ENCODE measurements at regions not wholly inside any gene's neighbourhood (a gene's known extent, or its start where the extent isn't known, plus 50 kb on each side); places are given as distances from the start of the nearest gene placed in this dataset.

DNA sequence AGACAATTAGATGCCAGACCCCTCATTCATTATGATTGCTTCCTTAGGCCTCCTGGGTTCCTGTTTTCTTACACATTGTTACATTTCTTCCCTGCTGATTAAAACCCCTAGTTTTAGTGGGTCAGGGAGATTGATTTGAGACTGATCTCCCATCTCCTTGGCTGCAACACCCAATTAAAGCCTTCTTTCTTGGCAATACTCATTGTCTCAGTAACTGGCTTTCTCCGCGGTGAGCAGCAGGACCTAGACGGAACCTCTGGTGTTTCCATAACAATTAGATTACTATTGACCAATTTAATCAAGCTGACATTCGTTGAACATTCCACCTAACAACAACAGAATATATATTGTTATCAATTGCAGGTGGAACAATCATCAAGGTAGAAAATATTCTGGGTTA, 1676.4 kb upstream of the SLC39A10 start (continued):
- TF ChIP-seq KDM5A (IDR thresholded peaks at IDR 0.05; ENCODE audit: low read length), result no peak

DNA sequence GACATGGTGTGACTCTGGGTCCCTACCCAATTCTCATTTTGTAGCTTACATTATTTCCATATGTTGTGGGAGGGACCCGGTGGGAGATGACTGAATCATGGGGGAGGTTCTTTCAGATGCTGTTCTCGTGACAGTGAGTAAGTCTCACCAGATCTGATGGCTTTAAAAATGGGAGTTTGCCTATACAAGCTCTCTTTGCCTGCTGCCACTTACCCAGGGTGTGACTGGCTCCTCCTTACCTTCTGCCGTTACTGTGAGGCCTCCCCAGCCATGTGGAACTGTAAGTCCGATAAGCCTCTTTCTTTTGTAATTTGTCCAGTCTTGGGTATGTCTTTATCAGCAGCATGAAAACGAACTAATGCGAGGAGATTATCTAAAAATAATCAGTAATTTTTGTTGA, 1683.2 kb upstream of the SLC39A10 start:
- Histone ChIP-seq H3K56ac (replicated peaks; ENCODE audit: insufficient read length, low read depth, low read length) (no peak overlapping the region), H3K4me1 (replicated peaks in 1 of 4; ENCODE audit: control insufficient read depth in 3 of 4, insufficient read depth in 4 of 4, low read length in 3 of 4) (no peaks in the 10 kb centered on the region), H2AFZ (ENCODE audit: low read length) (no peak overlapping the region; the same call in 1 of the 2 replicates), H2BK20ac (ENCODE audit: low read length) (no peak overlapping the region), H2BK120ac (replicated peaks; ENCODE audit: low read depth, low read length) (no peak overlapping the region), H3K4me3 (ENCODE audit: extremely low read depth in 1 of 4, insufficient read depth in 2 of 4, low read depth in 3 of 4, low read length in 4 of 4) (no peak overlapping the region), H4K91ac (replicated peaks; ENCODE audit: insufficient read length, low read length) (no peak overlapping the region), H3K23me2 (ENCODE audit: low read depth, low read length) (no peaks in the 10 kb centered on the region), H3K18ac (ENCODE audit: extremely low read depth, low read length) (no peak overlapping the region), H2AK5ac (ENCODE audit: low read depth, low read length) (no peak overlapping the region), H3K27ac (ENCODE audit: low read depth, low read length) (no peak overlapping the region), H2BK5ac (ENCODE audit: low read depth, low read length) (no peak overlapping the region), H4K8ac (ENCODE audit: extremely low read depth, insufficient read depth, low read length) (no peak overlapping the region), H3K27me3 (replicated peaks in 1 of 4; ENCODE audit: control insufficient read depth in 3 of 4, extremely low read depth in 1 of 4, insufficient read depth in 3 of 4, low read length in 3 of 4) (no peaks in the 10 kb centered on the region), H3K79me2 (ENCODE audit: control insufficient read depth in 1 of 2, insufficient read depth in 2 of 2, low read length in 2 of 2) (no peaks in the 10 kb centered on the region), H3K36me3 (ENCODE audit: control insufficient read depth in 2 of 4, insufficient read depth in 4 of 4, low read length in 3 of 4) (no peaks in the 10 kb centered on the region), H4K20me1 (replicated peaks in 1 of 2; ENCODE audit: control insufficient read depth in 1 of 2, insufficient read depth in 2 of 2, low read length in 2 of 2) (no peaks in the 10 kb centered on the region), H2BK12ac (ENCODE audit: low read depth, low read length) (no peak overlapping the region), H3K4ac (replicated peaks; ENCODE audit: insufficient read length, low read depth, low read length) (no peak overlapping the region), H3K23ac (ENCODE audit: insufficient read length) (no peak overlapping the region), H3K9ac (replicated peaks in 1 of 4; ENCODE audit: extremely low read depth in 1 of 4, low read depth in 3 of 4, low read length in 3 of 4) (no peak overlapping the region), H3K79me1 (ENCODE audit: low read depth, low read length) (no peaks in the 10 kb centered on the region), H4K5ac (ENCODE audit: insufficient read length, low read depth, low read length) (no peak overlapping the region), H3K9me3 (ENCODE audit: insufficient read depth in 2 of 2, low read depth in 1 of 2, low read length in 1 of 2) (no peaks in the 10 kb centered on the region), H3K14ac (ENCODE audit: insufficient read length) (no peak overlapping the region), H2BK15ac (ENCODE audit: low read length) (no peak overlapping the region), H3K4me2 (ENCODE audit: insufficient read depth in 1 of 2, low read depth in 2 of 2, low read length in 2 of 2) (no peak overlapping the region)
- DNase-seq (ENCODE audit: low read depth in 1 of 2, low spot score in 2 of 2) (no peak), FAIRE-seq (no peak)
- ChIA-PET CTCF (ENCODE audit: partially characterized antibody) (interaction anchor here (0.6 to 2.0 kb wide), 2 partner anchors 10 to 678 kb away, joined by 5 to 9 read pairs; no protein-coding TSS in a partner anchor), POLR2A (ENCODE audit: partially characterized antibody) (no interaction called here)
- 93% methylated on average over 6 of the region's 6 CpGs; no CpG with 5 or more reads in 1 of the 2 experiments for WGBS, 2 experiments (ENCODE audit: extremely low coverage in 1 of 2, insufficient coverage in 1 of 2, insufficient read length in 1 of 2, insufficient replicate concordance in 2 of 2, low coverage in 1 of 2, low lambda C conversion rate in 2 of 2, missing lambda C conversion rate in 1 of 2)
- TF ChIP-seq KDM4A (IDR thresholded peaks at IDR 0.05; ENCODE audit: low read depth, low read length, severe bottlenecking), result no peak
- no peak for TF ChIP-seq YY1 (IDR thresholded peaks at IDR 0.05; ENCODE audit: low read depth, low read length)
- TF ChIP-seq SP4 (IDR thresholded peaks at IDR 0.05; ENCODE audit: low read length), result no peak
- TF ChIP-seq POU5F1 (IDR thresholded peaks at IDR 0.05; ENCODE audit: low read depth, low read length), result no peak
- TF ChIP-seq TAF1 (IDR thresholded peaks at IDR 0.05; ENCODE audit: low read depth, low read length), result no peak
- no peak for TF ChIP-seq RXRA (IDR thresholded peaks at IDR 0.05; ENCODE audit: insufficient read depth, low read depth, low read length)
- TF ChIP-seq JUN (IDR thresholded peaks at IDR 0.05; ENCODE audit: low read depth, low read length), result no peak
- TF ChIP-seq BCL11A (IDR thresholded peaks at IDR 0.05; ENCODE audit: low read depth in 2 of 2, low read length in 2 of 2), result no peak
- no peak for TF ChIP-seq SIRT6 (IDR thresholded peaks at IDR 0.05; ENCODE audit: low read length)
- TF ChIP-seq HDAC2 (IDR thresholded peaks at IDR 0.05; ENCODE audit: borderline replicate concordance in 1 of 2, low read depth in 2 of 2, low read length in 2 of 2), result no peak
- no peak for TF ChIP-seq TCF12 (IDR thresholded peaks at IDR 0.05; ENCODE audit: low read depth, low read length)
- no peak for TF ChIP-seq ATF3 (IDR thresholded peaks at IDR 0.05; ENCODE audit: insufficient read depth, low read depth, low read length)
